ENCODE measurements at regions not wholly inside any gene's neighbourhood (a gene's known extent, or its start where the extent isn't known, plus 50 kb on each side); places are given as distances from the start of the nearest gene placed in this dataset.
"Not testable (repeated sequence)": the region's sequence is repeated elsewhere in the genome, so short reads cannot be mapped to it uniquely, and the experiment has no call there.

GRCh38 chr5:163022582-163023128 lies 414.7 kb upstream of the CCNG1 start:
- DNase-seq, result no peak

DNA sequence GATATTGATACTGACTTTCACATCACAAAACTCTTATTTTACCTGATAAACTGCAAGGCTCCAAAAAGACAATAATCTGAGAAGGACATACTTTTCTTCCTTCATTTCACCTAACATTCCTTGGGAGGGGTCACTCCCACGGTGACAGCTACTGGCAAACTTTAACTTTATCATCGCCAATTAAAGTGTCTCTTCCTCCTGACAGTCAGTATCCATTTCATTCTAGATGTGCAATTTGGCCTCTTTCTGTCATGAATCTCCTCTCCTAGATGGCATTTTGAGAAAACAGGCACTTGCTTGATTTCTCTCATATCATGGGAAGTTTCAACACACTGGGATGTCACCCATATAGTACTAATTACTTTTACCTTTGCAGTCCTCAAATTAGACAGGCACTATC lies 413.5 kb upstream of the CCNG1 start:
- DNase-seq, result no peak

- DNase-seq, result no peak
Measured at GRCh38 chr5:163024936-163025335, 412.5 kb upstream of the CCNG1 start.

GRCh38 chr5:163033656-163034055 lies 403.7 kb upstream of the CCNG1 start:
- no peak for DNase-seq

- no peak for DNase-seq
Measured at GRCh38 chr5:163041254-163041653, 396.1 kb upstream of the CCNG1 start.

GRCh38 chr5:163079618-163080017 lies 357.8 kb upstream of the CCNG1 start:
- no peak for DNase-seq

DNA sequence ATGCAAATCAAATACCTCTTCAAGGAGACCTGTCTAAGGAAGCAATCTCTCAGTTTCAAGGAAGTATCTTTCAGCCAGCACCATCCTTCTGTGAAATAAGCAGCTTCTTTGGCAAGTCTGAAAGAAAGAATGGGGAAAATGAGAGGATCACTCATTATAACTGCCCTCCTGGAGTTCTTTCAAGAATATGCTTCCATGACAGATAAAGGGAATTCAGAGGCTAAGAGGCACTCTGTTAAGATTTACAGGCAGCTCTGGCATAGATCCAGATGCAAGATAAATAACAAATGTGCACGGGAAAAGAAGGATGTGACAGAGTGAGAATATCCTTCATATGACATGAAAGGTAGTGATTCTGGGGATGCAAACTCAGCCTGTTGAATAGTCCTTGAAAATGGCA lies 348.2 kb upstream of the CCNG1 start:
- no peak for DNase-seq

GRCh38 chr5:163089926-163090325 lies 347.5 kb upstream of the CCNG1 start:
- no peak for DNase-seq

GRCh38 chr5:163094492-163095180 lies 342.8 kb upstream of the CCNG1 start:
- no peak for DNase-seq

GRCh38 chr5:163104464-163104863 lies 332.9 kb upstream of the CCNG1 start:
- DNase-seq, result no peak

GRCh38 chr5:163105456-163105855 lies 331.9 kb upstream of the CCNG1 start:
- no peak for DNase-seq

DNA sequence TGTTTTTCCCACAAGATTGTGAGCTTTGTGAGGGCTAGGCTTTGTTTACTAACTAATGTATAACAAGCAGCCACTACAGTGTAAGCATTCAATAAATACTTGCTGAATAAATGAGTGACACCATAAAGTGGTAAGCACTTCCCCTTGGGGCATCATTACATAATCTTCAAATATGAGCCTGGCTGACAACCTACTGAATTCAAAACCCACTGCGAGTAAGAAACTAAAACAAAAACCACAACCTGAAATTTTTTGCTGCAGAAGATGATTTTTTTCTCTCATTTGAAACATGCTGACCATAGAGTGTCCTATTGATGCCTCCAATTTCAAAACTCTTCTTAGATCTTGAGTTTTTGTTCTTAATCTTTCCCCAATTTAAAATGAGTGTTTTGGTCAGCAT lies 331.3 kb upstream of the CCNG1 start:
- DNase-seq, result no peak

DNA sequence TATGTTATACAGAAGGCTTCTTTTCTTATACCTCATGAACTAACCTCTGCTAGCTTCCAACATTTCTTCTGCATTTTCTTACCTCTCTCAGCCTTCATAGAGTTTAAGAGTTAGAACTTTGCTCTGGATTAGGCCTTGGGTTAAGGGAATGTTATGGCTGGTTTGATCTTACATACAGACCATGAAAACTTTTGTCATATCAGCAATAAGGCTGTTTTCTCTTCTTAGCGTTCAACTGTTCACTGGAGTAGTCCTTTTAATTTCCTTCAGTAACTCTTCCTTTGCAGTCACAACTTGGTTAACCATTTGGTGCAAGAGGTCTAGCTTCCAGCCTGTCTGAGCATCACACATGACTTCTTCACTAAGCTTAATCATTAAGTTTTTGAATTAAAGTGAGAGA lies 329.0 kb upstream of the CCNG1 start:
- no peak for DNase-seq

- no peak for DNase-seq
Measured at GRCh38 chr5:163115011-163115410, 322.4 kb upstream of the CCNG1 start.

GRCh38 chr5:163116618-163117017 lies 320.8 kb upstream of the CCNG1 start:
- not testable (repeated sequence) for DNase-seq

DNA sequence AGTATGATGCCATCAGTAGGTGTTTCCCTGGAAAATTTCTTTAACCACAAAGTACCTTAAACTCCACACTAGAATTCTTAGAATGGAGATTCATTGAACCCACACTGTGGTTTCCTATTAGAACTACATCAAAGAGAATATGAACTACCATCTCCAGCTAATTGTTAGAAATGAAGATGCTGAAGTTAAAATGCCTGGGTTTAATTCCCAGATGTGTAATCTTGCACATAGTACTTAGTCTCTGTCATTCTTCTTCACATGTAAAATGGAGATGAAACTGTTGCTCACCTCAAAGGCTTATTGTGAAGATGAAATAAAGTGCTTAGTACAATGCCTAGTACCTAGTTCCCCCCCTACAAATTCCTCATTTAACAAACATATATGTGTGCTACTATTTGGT lies 303.3 kb upstream of the CCNG1 start:
- no peak for DNase-seq

DNA sequence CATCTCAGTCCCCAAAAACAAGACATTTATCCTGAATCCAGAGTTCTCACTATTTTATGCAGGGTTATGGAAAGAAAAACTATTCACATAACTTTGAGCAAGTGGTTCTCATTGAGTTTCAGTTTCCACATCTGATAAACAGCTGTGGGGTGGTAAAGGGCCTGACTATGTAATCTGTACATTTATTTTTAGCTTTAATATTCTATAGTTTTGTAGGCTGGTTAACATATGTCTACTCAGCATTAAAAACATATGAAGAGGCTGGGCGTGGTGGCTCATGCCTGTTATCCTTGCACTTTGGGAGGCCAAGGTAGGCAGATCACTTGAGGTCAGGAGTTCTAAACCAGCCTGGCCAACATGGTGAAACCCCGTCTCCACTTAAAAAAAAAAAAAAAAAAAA lies 301.5 kb upstream of the CCNG1 start:
- no peak for DNase-seq

DNA sequence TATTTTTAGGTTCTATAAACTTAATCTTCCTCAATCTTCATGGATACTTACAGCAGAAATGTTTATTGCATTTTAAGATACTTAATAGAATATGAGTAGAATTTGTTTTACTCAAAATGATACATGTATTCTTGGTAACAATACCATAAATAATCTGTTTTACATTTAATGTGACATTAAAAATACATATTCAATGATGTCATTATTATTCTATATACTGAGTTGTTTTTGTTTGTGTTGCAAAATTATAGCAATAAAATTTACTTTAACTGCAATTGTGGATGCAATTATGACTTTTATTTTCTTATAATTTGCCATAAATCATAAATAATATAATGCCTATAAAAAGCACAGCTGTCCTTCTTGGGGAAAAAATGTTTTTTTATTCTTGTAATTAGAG lies 275.9 kb upstream of the CCNG1 start:
- DNase-seq, result no peak

GRCh38 chr5:163162645-163163044 lies 274.8 kb upstream of the CCNG1 start:
- DNase-seq, result no peak

- DNase-seq, result no peak
Measured at GRCh38 chr5:163163858-163164257, 273.5 kb upstream of the CCNG1 start.

GRCh38 chr5:163165277-163165676 lies 272.1 kb upstream of the CCNG1 start:
- no peak for DNase-seq

DNA sequence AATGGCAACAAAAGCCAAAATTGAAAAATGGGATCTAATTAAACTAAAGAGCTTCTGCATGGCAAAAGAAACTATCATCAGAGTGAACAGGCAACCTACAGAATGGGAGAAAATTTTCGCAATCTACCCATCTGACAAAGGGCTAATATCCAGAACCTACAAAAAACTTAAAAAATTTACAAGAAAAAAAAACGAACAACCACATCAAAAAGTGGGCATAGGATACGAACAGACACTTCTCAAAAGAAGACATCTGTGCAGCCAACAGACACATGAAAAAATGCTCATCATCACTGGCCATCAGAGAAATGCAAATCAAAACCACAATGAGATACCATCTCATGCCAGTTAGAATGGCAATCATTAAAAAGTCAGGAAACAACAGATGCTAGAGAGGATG lies 267.2 kb upstream of the CCNG1 start:
- not testable (repeated sequence) for DNase-seq

DNA sequence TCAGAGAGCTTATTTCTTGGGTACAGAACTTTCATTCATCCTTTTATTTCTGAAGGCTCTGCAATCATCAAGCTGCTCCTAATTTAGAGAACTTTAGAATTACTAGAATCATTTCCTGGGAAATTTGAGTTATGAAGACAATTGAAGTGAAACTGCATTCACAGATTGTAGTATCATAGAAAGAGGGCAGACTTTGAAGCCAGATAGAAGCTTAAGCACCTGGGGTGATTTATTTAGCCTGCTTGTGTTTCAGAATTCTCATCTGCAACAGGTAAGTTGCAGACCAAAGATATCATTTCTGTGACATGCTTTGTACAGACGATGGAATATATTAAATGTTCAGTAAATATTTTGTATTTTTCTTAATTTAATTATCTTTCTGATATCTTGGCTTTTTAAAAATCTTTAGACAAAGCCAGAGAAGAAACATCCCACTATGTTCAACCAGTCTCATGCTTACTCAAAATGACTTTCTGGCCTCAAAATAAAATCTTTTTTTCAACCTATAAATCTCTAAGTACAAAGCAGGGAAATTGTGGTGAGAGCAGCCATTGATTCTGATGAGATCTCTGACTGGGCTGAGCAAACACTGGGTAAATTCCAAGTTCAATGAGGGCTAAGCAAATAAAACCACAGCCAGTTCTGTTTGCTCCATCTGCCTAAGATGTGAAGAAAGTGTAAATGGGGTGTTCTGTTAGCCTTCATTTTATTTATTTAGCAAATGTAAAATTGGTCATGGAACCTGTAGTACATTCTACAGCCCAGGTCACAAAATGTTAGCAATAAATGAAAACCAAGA lies 264.7 kb upstream of the CCNG1 start:
- DNase-seq, result no peak

GRCh38 chr5:163177971-163178370 lies 259.4 kb upstream of the CCNG1 start:
- DNase-seq, result no peak
